ENCODE measurements at regions not wholly inside any gene's neighbourhood (a gene's known extent, or its start where the extent isn't known, plus 50 kb on each side); places are given as distances from the start of the nearest gene placed in this dataset.
"Not testable (repeated sequence)": the region's sequence is repeated elsewhere in the genome, so short reads cannot be mapped to it uniquely, and the experiment has no call there.

GRCh38 chr19:32084756-32085363 is 260.6 kb upstream of the ZNF507 start:
- TF ChIP-seq CTCF (IDR thresholded peaks at IDR 0.05; ENCODE audit: low read length); EZH2 (optimal IDR thresholded peaks at IDR 0.05; ENCODE audit: low read depth, low read length): not testable (repeated sequence)

Measured in MM.1S (cell line).